GM12878 (cell line): ENCODE measurements at regions not wholly inside any gene's neighbourhood (a gene's known extent, or its start where the extent isn't known, plus 50 kb on each side); places are given as distances from the start of the nearest gene placed in this dataset.

ENCODE experiments used
- ATAC-seq: fragments of 200-7000 bp; cut with Tn5 transposase; 3 replicates; pipeline ENCODE4 v1.9.1; 2020; ENCODE audit warnings: mild to moderate bottlenecking, moderate library complexity
- BruUV-seq: library from RNA; stranded (reverse); fragments of 400-500 nt; replicated peaks from 2 replicates; lab custom pipeline; 2021; lab: Mats Ljungman, UMichigan
- CTCF ChIA-PET: fragments of 300-600 bp; sonication (Branson Sonifier 250); formaldehyde crosslinking; extraction: SDS; loops from one replicate; lab custom pipeline; 2021; ENCODE audit warnings: inconsistent platforms; lab: Yijun Ruan, JAX
- POLR2A ChIA-PET: fragments of 350-600 bp; formaldehyde crosslinking; extraction: SDS; loops from one replicate; lab custom pipeline; 2021; ENCODE audit warnings: inconsistent platforms; lab: Charles Lee
- RAD21 ChIA-PET: fragments of 300-600 bp; sonication (Branson Sonifier 250); formaldehyde crosslinking; loops from one replicate; lab custom pipeline; 2023; ENCODE audit warnings: antibody characterized with exemption; ENCODE audit not compliant: unreplicated experiment; lab: Charles Lee
- SMC1A ChIA-PET: fragments of 300-600 bp; sonication (Branson Sonifier 250); formaldehyde crosslinking; loops from one replicate; lab custom pipeline; 2023; ENCODE audit not compliant: unreplicated experiment, uncharacterized antibody; lab: Charles Lee
- DNase-seq: peaks from one replicate; pipeline ENCODE4 v3.0.0-alpha.2; 2011; ENCODE audit warnings: low read depth, low spot score
- FAIRE-seq: peaks from 3 replicates; lab custom pipeline; 2011; peaks lifted over from hg19 to GRCh38; lab: Jason Lieb, UNC
- H2AFZ ChIP-seq: 2 replicates; pipeline ENCODE4 v1.6.0; 2011; ENCODE audit warnings: low read depth, low read length, control low read depth; ENCODE audit not compliant: control insufficient read depth
- H3K27ac ChIP-seq: 2 replicates; pipeline ENCODE4 v1.5.1; 2011; ENCODE audit warnings: control low read depth; ENCODE audit not compliant: control insufficient read depth, insufficient read depth
- H3K27me3 ChIP-seq, 2 experiments: replicated peaks in 1 of 2; 2 replicates each; pipeline versions ENCODE4 v1.6.0 to v1.6.1; 2011; ENCODE audit warnings: low read length in 1 of 2; ENCODE audit not compliant: control insufficient read depth in 2 of 2, insufficient read depth in 2 of 2
- H3K36me3 ChIP-seq, 2 experiments: 2 replicates each; pipeline ENCODE4 v1.5.1; 2011; ENCODE audit warnings: low read length in 1 of 2; ENCODE audit not compliant: control insufficient read depth in 2 of 2, insufficient read depth in 2 of 2
- H3K4me1 ChIP-seq: 2 replicates; pipeline ENCODE4 v1.6.1; 2011; ENCODE audit warnings: mild to moderate bottlenecking, low read length, moderate library complexity, mixed read lengths; ENCODE audit not compliant: control insufficient read depth, insufficient read depth
- H3K4me2 ChIP-seq: 2 replicates; pipeline ENCODE4 v1.6.0; 2011; ENCODE audit warnings: control low read depth; ENCODE audit not compliant: control insufficient read depth, insufficient read depth
- H3K4me3 ChIP-seq: fragments of 200-600 bp; sonication (generic); 2 replicates; pipeline ENCODE4 v1.5.1; 2016
- H3K79me2 ChIP-seq: 2 replicates; pipeline ENCODE4 v1.6.0; 2011; ENCODE audit warnings: low read length; ENCODE audit not compliant: control insufficient read depth, insufficient read depth
- H3K9ac ChIP-seq: 2 replicates; pipeline ENCODE4 v1.8.0; 2011; ENCODE audit warnings: low read length, control low read depth, mixed read lengths; ENCODE audit not compliant: control insufficient read depth, insufficient read depth
- H3K9me3 ChIP-seq: replicated peaks from 3 replicates; pipeline ENCODE4 v1.5.1; 2011; ENCODE audit warnings: mild to moderate bottlenecking, low read length; ENCODE audit not compliant: control insufficient read depth, insufficient read depth
- H4K20me1 ChIP-seq: 2 replicates; pipeline ENCODE4 v1.6.0; 2011; ENCODE audit not compliant: control insufficient read depth, insufficient read depth
- EGR1 ChIP-seq, 2 experiments: IDR thresholded peaks; 1 replicate in 1 of 2; 2 replicates in 1 of 2; pipeline ENCODE4 v1.6.1; 2011 to 2012; ENCODE audit warnings: low read depth in 2 of 2, low read length in 2 of 2, borderline replicate concordance in 1 of 2, mild to moderate bottlenecking in 1 of 2, moderate library complexity in 1 of 2
- ESRRA ChIP-seq: IDR thresholded peaks from 2 replicates; pipeline ENCODE4 v1.6.1; 2012; ENCODE audit warnings: mild to moderate bottlenecking, low read length, improper control_type of control experiment
- HDAC6 ChIP-seq: fragments of 200-600 bp; sonication (generic); IDR thresholded peaks from one replicate; pipeline ENCODE4 v1.8.0; 2017; ENCODE audit warnings: antibody characterized with exemption; ENCODE audit not compliant: unreplicated experiment
- JUNB ChIP-seq: IDR thresholded peaks from 2 replicates; pipeline ENCODE4 v1.6.1; 2016; ENCODE audit warnings: antibody characterized with exemption, mild to moderate bottlenecking
- STAT1 ChIP-seq: fragments of 450-650 bp; conservative IDR thresholded peaks from 2 replicates; pipeline ENCODE4 v1.6.1; 2014; ENCODE audit warnings: antibody characterized with exemption, mild to moderate bottlenecking
- STAT3 ChIP-seq: IDR thresholded peaks from 2 replicates; pipeline ENCODE4 v1.6.1; 2011; ENCODE audit warnings: low read depth, low read length, improper control_type of control experiment
- TAF1 ChIP-seq: IDR thresholded peaks from 2 replicates; pipeline ENCODE4 v1.6.1; 2011; ENCODE audit warnings: mild to moderate bottlenecking, low read depth, low read length, borderline replicate concordance
- YY1 ChIP-seq: IDR thresholded peaks from 2 replicates; pipeline ENCODE4 v1.6.1; 2011; ENCODE audit warnings: low read depth, mild to moderate bottlenecking, low read length
- ZZZ3 ChIP-seq: IDR thresholded peaks from 2 replicates; pipeline ENCODE4 v1.6.1; 2011; ENCODE audit warnings: low read depth; ENCODE audit not compliant: control insufficient read depth, insufficient read length
- WGBS: methylation state at CpG from one replicate; pipeline ENCODE4 v1.1.6; 2016; ENCODE audit warnings: low lambda C conversion rate; ENCODE audit not compliant: insufficient replicate concordance, insufficient coverage; ENCODE audit errors: missing lambda C conversion rate; 5-methylcytosine and 5-hydroxymethylcytosine counted together
- in situ Hi-C: fragments of 300-500 bp; cut with MboI; formaldehyde crosslinking; loops from 9 replicates; pipeline ENCODE4 v1.14.3; 2018; ENCODE audit warnings: mixed read lengths
- intact Hi-C: fragments of 100-400 bp; cut with micrococcal nuclease; formaldehyde crosslinking; loops from one replicate; pipeline ENCODE4 v1.14.2; 2022; ENCODE audit not compliant: unreplicated experiment
- TF ChIP-seq, protein P1 (sequence below): fragments of 450-650 bp; formaldehyde crosslinking; IDR thresholded peaks from 2 replicates; pipeline ENCODE4 v1.4.0; 2022; ENCODE audit warnings: mild to moderate bottlenecking, moderate library complexity
- TF ChIP-seq, protein P2 (sequence below): IDR thresholded peaks from 2 replicates; pipeline ENCODE4 v1.6.1; 2011; ENCODE audit warnings: borderline replicate concordance, low read depth, mild to moderate bottlenecking, moderate library complexity, low read length; ENCODE audit not compliant: insufficient read depth, poor library complexity, severe bottlenecking
- TF ChIP-seq, protein P3 (sequence below): fragments of 450-650 bp; IDR thresholded peaks from 2 replicates; pipeline ENCODE4 v1.6.1; 2016; ENCODE audit warnings: mild to moderate bottlenecking, moderate library complexity, borderline replicate concordance
- TF ChIP-seq, protein P4 (sequence below): fragments of 450-650 bp; IDR thresholded peaks from 2 replicates; pipeline ENCODE4 v1.6.1; 2017; ENCODE audit warnings: mild to moderate bottlenecking

DNA sequence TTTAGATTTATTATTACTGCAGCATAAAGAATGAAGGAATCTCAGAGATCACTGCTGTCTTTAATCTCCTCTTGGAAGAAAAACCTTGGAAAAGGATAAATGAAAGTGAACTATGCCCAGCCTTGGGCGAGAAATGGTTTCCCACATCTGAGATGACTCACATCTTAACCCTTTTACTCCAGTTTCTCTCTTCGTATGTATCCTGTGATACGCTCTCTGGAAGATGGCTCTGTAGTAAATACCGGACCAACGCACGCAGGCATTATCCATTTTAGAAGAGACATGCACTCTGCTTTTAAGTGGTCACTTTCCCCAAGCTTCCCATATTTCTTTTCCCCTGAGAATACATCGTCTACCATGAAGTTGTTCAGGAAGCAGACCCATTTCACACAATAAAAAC is 207.3 kb upstream of the BMPER start:
- ChIA-PET POLR2A (interaction anchor here (1.0 kb wide), 1 partner anchor 26 kb away, joined by 3 read pairs; no protein-coding TSS in a partner anchor), RAD21 (interaction anchor here (0.8 to 1.9 kb wide), 3 partner anchors 18 to 27 kb away, joined by 5 to 12 read pairs (median 6); no protein-coding TSS in a partner anchor), SMC1A (interaction anchor here (1.0 to 3.2 kb wide), 6 partner anchors 9 to 167 kb away, joined by 3 to 15 read pairs (median 4); no protein-coding TSS in a partner anchor), CTCF (interaction anchor here (0.6 to 4.0 kb wide), 3 partner anchors 23 to 239 kb away, joined by 3 to 23 read pairs (median 4); no protein-coding TSS in a partner anchor)
- H3K4me2 ChIP-seq: no peak overlapping the region
- FAIRE-seq (no peak), ATAC-seq (no peak), DNase-seq (no peak)
- no peaks in the 10 kb centered on the region for H3K36me3 ChIP-seq
- H3K27ac ChIP-seq: no peak overlapping the region
- H3K4me1 ChIP-seq: no peaks in the 10 kb centered on the region
- no peaks in the 10 kb centered on the region; the same call in 2 of the 3 replicates for H3K9me3 ChIP-seq
- no TSS peak for BruUV-seq
- H4K20me1 ChIP-seq: no peaks in the 10 kb centered on the region
- 57% methylated on average over 7 of the region's 7 CpGs for WGBS
- no peak overlapping the region for H3K4me3 ChIP-seq
- no peaks in the 10 kb centered on the region for H3K27me3 ChIP-seq
- no peak overlapping the region for H2AFZ ChIP-seq
- no peak overlapping the region for H3K9ac ChIP-seq
- intact Hi-C loops (no loop called here), in situ Hi-C loops (no loop called here)
- H3K79me2 ChIP-seq: no peaks in the 10 kb centered on the region
- TF ChIP-seq, protein P1, sequence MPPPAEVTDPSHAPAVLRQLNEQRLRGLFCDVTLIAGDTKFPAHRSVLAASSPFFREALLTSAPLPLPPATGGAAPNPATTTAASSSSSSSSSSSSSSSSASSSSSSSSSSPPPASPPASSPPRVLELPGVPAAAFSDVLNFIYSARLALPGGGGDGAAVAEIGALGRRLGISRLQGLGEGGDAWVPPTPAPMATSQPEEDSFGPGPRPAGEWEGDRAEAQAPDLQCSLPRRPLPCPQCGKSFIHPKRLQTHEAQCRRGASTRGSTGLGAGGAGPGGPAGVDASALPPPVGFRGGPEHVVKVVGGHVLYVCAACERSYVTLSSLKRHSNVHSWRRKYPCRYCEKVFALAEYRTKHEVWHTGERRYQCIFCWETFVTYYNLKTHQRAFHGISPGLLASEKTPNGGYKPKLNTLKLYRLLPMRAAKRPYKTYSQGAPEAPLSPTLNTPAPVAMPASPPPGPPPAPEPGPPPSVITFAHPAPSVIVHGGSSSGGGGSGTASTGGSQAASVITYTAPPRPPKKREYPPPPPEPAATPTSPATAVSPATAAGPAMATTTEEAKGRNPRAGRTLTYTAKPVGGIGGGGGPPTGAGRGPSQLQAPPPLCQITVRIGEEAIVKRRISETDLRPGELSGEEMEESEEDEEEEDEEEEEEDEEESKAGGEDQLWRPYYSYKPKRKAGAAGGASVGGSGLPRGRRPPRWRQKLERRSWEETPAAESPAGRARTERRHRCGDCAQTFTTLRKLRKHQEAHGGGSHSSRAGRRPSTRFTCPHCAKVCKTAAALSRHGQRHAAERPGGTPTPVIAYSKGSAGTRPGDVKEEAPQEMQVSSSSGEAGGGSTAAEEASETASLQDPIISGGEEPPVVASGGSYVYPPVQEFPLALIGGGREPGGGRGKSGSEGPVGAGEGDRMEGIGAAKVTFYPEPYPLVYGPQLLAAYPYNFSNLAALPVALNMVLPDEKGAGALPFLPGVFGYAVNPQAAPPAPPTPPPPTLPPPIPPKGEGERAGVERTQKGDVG (CRISPR knock-in tag): no peak
- TF ChIP-seq ZZZ3 (no peak), STAT3 (no peak), YY1 (no peak), HDAC6 (no peak), ESRRA (no peak), JUNB (no peak), TAF1 (no peak), STAT1 (no peak), EGR1 (IDR thresholded peaks at IDR 0.05; ENCODE audit: borderline replicate concordance in 1 of 2, low read depth in 2 of 2, low read length in 2 of 2) (no peak)
- TF ChIP-seq, protein P2, sequence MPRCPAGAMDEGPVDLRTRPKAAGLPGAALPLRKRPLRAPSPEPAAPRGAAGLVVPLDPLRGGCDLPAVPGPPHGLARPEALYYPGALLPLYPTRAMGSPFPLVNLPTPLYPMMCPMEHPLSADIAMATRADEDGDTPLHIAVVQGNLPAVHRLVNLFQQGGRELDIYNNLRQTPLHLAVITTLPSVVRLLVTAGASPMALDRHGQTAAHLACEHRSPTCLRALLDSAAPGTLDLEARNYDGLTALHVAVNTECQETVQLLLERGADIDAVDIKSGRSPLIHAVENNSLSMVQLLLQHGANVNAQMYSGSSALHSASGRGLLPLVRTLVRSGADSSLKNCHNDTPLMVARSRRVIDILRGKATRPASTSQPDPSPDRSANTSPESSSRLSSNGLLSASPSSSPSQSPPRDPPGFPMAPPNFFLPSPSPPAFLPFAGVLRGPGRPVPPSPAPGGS: no peak
- TF ChIP-seq, protein P3, sequence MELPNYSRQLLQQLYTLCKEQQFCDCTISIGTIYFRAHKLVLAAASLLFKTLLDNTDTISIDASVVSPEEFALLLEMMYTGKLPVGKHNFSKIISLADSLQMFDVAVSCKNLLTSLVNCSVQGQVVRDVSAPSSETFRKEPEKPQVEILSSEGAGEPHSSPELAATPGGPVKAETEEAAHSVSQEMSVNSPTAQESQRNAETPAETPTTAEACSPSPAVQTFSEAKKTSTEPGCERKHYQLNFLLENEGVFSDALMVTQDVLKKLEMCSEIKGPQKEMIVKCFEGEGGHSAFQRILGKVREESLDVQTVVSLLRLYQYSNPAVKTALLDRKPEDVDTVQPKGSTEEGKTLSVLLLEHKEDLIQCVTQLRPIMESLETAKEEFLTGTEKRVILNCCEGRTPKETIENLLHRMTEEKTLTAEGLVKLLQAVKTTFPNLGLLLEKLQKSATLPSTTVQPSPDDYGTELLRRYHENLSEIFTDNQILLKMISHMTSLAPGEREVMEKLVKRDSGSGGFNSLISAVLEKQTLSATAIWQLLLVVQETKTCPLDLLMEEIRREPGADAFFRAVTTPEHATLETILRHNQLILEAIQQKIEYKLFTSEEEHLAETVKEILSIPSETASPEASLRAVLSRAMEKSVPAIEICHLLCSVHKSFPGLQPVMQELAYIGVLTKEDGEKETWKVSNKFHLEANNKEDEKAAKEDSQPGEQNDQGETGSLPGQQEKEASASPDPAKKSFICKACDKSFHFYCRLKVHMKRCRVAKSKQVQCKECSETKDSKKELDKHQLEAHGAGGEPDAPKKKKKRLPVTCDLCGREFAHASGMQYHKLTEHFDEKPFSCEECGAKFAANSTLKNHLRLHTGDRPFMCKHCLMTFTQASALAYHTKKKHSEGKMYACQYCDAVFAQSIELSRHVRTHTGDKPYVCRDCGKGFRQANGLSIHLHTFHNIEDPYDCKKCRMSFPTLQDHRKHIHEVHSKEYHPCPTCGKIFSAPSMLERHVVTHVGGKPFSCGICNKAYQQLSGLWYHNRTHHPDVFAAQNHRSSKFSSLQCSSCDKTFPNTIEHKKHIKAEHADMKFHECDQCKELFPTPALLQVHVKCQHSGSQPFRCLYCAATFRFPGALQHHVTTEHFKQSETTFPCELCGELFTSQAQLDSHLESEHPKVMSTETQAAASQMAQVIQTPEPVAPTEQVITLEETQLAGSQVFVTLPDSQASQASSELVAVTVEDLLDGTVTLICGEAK: no peak
- TF ChIP-seq, protein P4, sequence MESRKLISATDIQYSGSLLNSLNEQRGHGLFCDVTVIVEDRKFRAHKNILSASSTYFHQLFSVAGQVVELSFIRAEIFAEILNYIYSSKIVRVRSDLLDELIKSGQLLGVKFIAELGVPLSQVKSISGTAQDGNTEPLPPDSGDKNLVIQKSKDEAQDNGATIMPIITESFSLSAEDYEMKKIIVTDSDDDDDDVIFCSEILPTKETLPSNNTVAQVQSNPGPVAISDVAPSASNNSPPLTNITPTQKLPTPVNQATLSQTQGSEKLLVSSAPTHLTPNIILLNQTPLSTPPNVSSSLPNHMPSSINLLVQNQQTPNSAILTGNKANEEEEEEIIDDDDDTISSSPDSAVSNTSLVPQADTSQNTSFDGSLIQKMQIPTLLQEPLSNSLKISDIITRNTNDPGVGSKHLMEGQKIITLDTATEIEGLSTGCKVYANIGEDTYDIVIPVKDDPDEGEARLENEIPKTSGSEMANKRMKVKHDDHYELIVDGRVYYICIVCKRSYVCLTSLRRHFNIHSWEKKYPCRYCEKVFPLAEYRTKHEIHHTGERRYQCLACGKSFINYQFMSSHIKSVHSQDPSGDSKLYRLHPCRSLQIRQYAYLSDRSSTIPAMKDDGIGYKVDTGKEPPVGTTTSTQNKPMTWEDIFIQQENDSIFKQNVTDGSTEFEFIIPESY: no peak
